ENCODE measurements at regions not wholly inside any gene's neighbourhood (a gene's known extent, or its start where the extent isn't known, plus 50 kb on each side); places are given as distances from the start of the nearest gene placed in this dataset.

GRCh38 chrX:36897690-36898089 is 110.5 kb upstream of the FAM47C start:
- TF ChIP-seq POLR2AphosphoS5 (IDR thresholded peaks at IDR 0.05): no peak
- no peak for TF ChIP-seq CTCF (IDR thresholded peaks at IDR 0.05 in 8 of 11, conservative IDR thresholded peaks at IDR 0.05 in 3 of 11)
